H9 (cell line): ENCODE measurements at regions not wholly inside any gene's neighbourhood (a gene's known extent, or its start where the extent isn't known, plus 50 kb on each side); places are given as distances from the start of the nearest gene placed in this dataset.

ENCODE experiments used
- DNase-seq: peaks from one replicate; pipeline ENCODE4 v3.0.0-alpha.2; 2017
- H2AFZ ChIP-seq: one replicate; pipeline ENCODE4 v1.6.1; 2013; ENCODE audit warnings: mild to moderate bottlenecking, low read length, control low read depth, moderate library complexity
- H2AK5ac ChIP-seq: 2 replicates; pipeline ENCODE4 v1.6.1; 2013; ENCODE audit warnings: low read length, control low read depth, mixed read lengths; ENCODE audit not compliant: insufficient read length
- H2BK120ac ChIP-seq: one replicate; pipeline ENCODE4 v1.6.1; 2013; ENCODE audit warnings: low read depth, mild to moderate bottlenecking, low read length, control low read depth, inconsistent platforms; ENCODE audit not compliant: poor library complexity, severe bottlenecking
- H2BK12ac ChIP-seq: 2 replicates; pipeline ENCODE4 v1.6.1; 2013; ENCODE audit warnings: low read length, control low read depth, mixed read lengths, low read depth; ENCODE audit not compliant: insufficient read length
- H2BK15ac ChIP-seq: 2 replicates; pipeline ENCODE4 v1.6.1; 2013; ENCODE audit warnings: low read depth, low read length, control low read depth
- H2BK20ac ChIP-seq: one replicate; pipeline ENCODE4 v1.6.1; 2013; ENCODE audit warnings: low read depth, mild to moderate bottlenecking, low read length, control low read depth, inconsistent platforms; ENCODE audit not compliant: poor library complexity, severe bottlenecking
- H2BK5ac ChIP-seq: 2 replicates; pipeline ENCODE4 v1.6.1; 2013; ENCODE audit warnings: low read length, control low read depth, mixed read lengths; ENCODE audit not compliant: insufficient read length
- H3K14ac ChIP-seq: 2 replicates; pipeline ENCODE4 v1.6.1; 2013; ENCODE audit warnings: low read length, control low read depth; ENCODE audit not compliant: insufficient read depth
- H3K18ac ChIP-seq: 2 replicates; pipeline ENCODE4 v1.6.1; 2013; ENCODE audit warnings: low read depth, mild to moderate bottlenecking, mixed read lengths, low read length, control low read depth; ENCODE audit not compliant: insufficient read length
- H3K23ac ChIP-seq: 2 replicates; pipeline ENCODE4 v1.6.1; 2013; ENCODE audit warnings: low read length, control low read depth, mixed read lengths, low read depth; ENCODE audit not compliant: insufficient read length
- H3K23me2 ChIP-seq: 2 replicates; pipeline ENCODE4 v1.6.1; 2013; ENCODE audit warnings: low read depth, mild to moderate bottlenecking, mixed read lengths, low read length, control low read depth; ENCODE audit not compliant: insufficient read length, poor library complexity, severe bottlenecking
- H3K27ac ChIP-seq: 2 replicates; pipeline ENCODE4 v1.5.1; 2013; ENCODE audit warnings: low read length, control low read depth, mixed read lengths, low read depth; ENCODE audit not compliant: insufficient read length
- H3K27me3 ChIP-seq: 2 replicates; pipeline ENCODE4 v1.6.1; 2013; ENCODE audit warnings: low read length, control low read depth, inconsistent platforms; ENCODE audit not compliant: insufficient read depth
- H3K4ac ChIP-seq: 2 replicates; pipeline ENCODE4 v1.6.1; 2013; ENCODE audit warnings: low read depth, mild to moderate bottlenecking, control low read depth, inconsistent platforms, low read length, moderate library complexity
- H3K4me1 ChIP-seq: 2 replicates; pipeline ENCODE4 v1.6.1; 2013; ENCODE audit warnings: low read length, control low read depth, inconsistent platforms; ENCODE audit not compliant: insufficient read depth
- H3K4me2 ChIP-seq: 2 replicates; pipeline ENCODE4 v1.6.1; 2013; ENCODE audit warnings: low read length, control low read depth, mixed read lengths; ENCODE audit not compliant: insufficient read length, insufficient read depth
- H3K56ac ChIP-seq: 2 replicates; pipeline ENCODE4 v1.6.1; 2013; ENCODE audit warnings: low read depth, mild to moderate bottlenecking, mixed read lengths, low read length, control low read depth; ENCODE audit not compliant: insufficient read length
- H3K79me1 ChIP-seq: 2 replicates; pipeline ENCODE4 v1.6.1; 2013; ENCODE audit warnings: low read depth, mild to moderate bottlenecking, moderate library complexity, low read length, control low read depth, inconsistent platforms; ENCODE audit not compliant: insufficient read depth, poor library complexity, severe bottlenecking
- H3K79me2 ChIP-seq: 2 replicates; pipeline ENCODE4 v1.6.1; 2013; ENCODE audit warnings: low read length, control low read depth, inconsistent platforms; ENCODE audit not compliant: insufficient read depth
- H3K9ac ChIP-seq: 2 replicates; pipeline ENCODE4 v1.6.1; 2013; ENCODE audit warnings: low read length, control low read depth, mixed read lengths; ENCODE audit not compliant: insufficient read length; ENCODE audit errors: extremely low read depth
- H3K9me3 ChIP-seq: one replicate; pipeline ENCODE4 v1.6.1; 2013; ENCODE audit warnings: low read depth, low read length, inconsistent platforms; ENCODE audit not compliant: control insufficient read depth
- H3T11ph ChIP-seq: one replicate; pipeline ENCODE4 v1.6.1; 2013; ENCODE audit warnings: mild to moderate bottlenecking, low read length, control low read depth, inconsistent platforms
- H4K20me1 ChIP-seq: one replicate; pipeline ENCODE4 v1.6.1; 2013; ENCODE audit not compliant: control insufficient read depth, insufficient read length, insufficient read depth
- H4K5ac ChIP-seq: 2 replicates; pipeline ENCODE4 v1.6.1; 2013; ENCODE audit warnings: low read depth, mild to moderate bottlenecking, mixed read lengths, low read length, control low read depth; ENCODE audit not compliant: insufficient read length
- H4K8ac ChIP-seq: replicated peaks from 2 replicates; pipeline ENCODE4 v1.6.1; 2013; ENCODE audit warnings: low read length, control low read depth, mixed read lengths, low read depth; ENCODE audit not compliant: insufficient read length
- H4K91ac ChIP-seq: 2 replicates; pipeline ENCODE4 v1.6.1; 2013; ENCODE audit warnings: low read depth, mild to moderate bottlenecking, moderate library complexity, mixed read lengths, low read length, control low read depth; ENCODE audit not compliant: insufficient read length
- H3K27ac Mint-ChIP-seq, 3 experiments: 2 replicates in 2 of 3; 3 replicates in 1 of 3; pipeline ENCODE4 v1.8.0; 2020 to 2021; ENCODE audit warnings: mixed read lengths in 3 of 3, mild to moderate bottlenecking in 1 of 3, moderate library complexity in 1 of 3
- H3K27me3 Mint-ChIP-seq: 2 replicates; pipeline ENCODE4 v1.8.0; 2021; ENCODE audit warnings: low read depth, mild to moderate bottlenecking, moderate library complexity, mixed read lengths
- H3K36me3 Mint-ChIP-seq, 3 experiments: 2 replicates in 2 of 3; 3 replicates in 1 of 3; pipeline ENCODE4 v1.8.0; 2020 to 2021; ENCODE audit warnings: low read depth in 3 of 3, mixed read lengths in 3 of 3; ENCODE audit not compliant: insufficient read depth in 1 of 3
- H3K4me1 Mint-ChIP-seq, 2 experiments: 2 replicates each; pipeline ENCODE4 v1.8.0; 2020; ENCODE audit warnings: mixed read lengths in 2 of 2
- H3K4me3 Mint-ChIP-seq, 2 experiments: 2 replicates in 1 of 2; 3 replicates in 1 of 2; pipeline ENCODE4 v1.8.0; 2020 to 2021; ENCODE audit warnings: mild to moderate bottlenecking in 2 of 2, mixed read lengths in 2 of 2, moderate library complexity in 1 of 2
- H3K9me3 Mint-ChIP-seq, 2 experiments: 2 replicates in 1 of 2; 3 replicates in 1 of 2; pipeline ENCODE4 v1.8.0; 2020; ENCODE audit warnings: mild to moderate bottlenecking in 2 of 2, mixed read lengths in 2 of 2, moderate library complexity in 1 of 2
- CTCF ChIP-seq: fragments of 200-600 bp; sonication (generic); conservative IDR thresholded peaks from 3 replicates; pipeline ENCODE4 v1.8.0; 2021; ENCODE audit warnings: antibody characterized with exemption, mild to moderate bottlenecking
- WGBS: extraction: QIAGEN DNeasy Blood & Tissue Kit; methylation state at CpG from one replicate; pipeline ENCODE4 v1.1.7; 2013; ENCODE audit warnings: missing lambda C conversion rate, low lambda C conversion rate, mixed read lengths; ENCODE audit not compliant: insufficient read length; ENCODE audit errors: extremely low coverage; 5-methylcytosine and 5-hydroxymethylcytosine counted together

GRCh38 chr1:219373616-219373935, 199.9 kb downstream of the LYPLAL1 start:
- no peaks in the 10 kb centered on the region for H3K23me2 ChIP-seq

More at GRCh38 chr1:219373616-219373935, 199.9 kb downstream of the LYPLAL1 start:
- Histone ChIP-seq H2AK5ac (no peak overlapping the region), H3K4ac (no peak overlapping the region), H3K79me2 (no peaks in the 10 kb centered on the region), H3K14ac (no peak overlapping the region), H3K18ac (no peak overlapping the region), H3K9me3 (no peaks in the 10 kb centered on the region), H2BK120ac (no peak overlapping the region), H3K27ac (no peak overlapping the region), H2BK5ac (no peak overlapping the region), H3K4me2 (no peak overlapping the region), H3K23ac (no peak overlapping the region), H4K91ac (no peak overlapping the region), H4K20me1 (no peaks in the 10 kb centered on the region), H2BK12ac (no peak overlapping the region), H4K8ac (no peak overlapping the region), H3T11ph (no peak overlapping the region), H2BK20ac (no peak overlapping the region), H2AFZ (no peak overlapping the region), H3K27me3 (no peaks in the 10 kb centered on the region), H3K56ac (no peak overlapping the region), H3K9ac (no peak overlapping the region), H3K4me1 (peaks cover 2% of the 10 kb centered on the region; the same call in 1 of the 2 replicates), H3K79me1 (no peaks in the 10 kb centered on the region), H2BK15ac (no peak overlapping the region), H4K5ac (no peak overlapping the region)
- DNase-seq: no peak
- Mint-ChIP-seq H3K27me3 (no peaks in the 10 kb centered on the region), H3K4me1 (peaks cover 11 to 15% of the 10 kb centered on the region in 2 experiments), H3K9me3 (no peaks in the 10 kb centered on the region), H3K27ac (peak overlapping the region in 1 of 3 experiments; percentile 3; a peak in 2 of 7 replicates), H3K4me3 (no peak overlapping the region), H3K36me3 (no peaks in the 10 kb centered on the region)
- WGBS: no CpG with 5 or more reads among the region's 1 CpG
- no peak for TF ChIP-seq CTCF
